SK-N-SH (cell line): ENCODE measurements at regions not wholly inside any gene's neighbourhood (a gene's known extent, or its start where the extent isn't known, plus 50 kb on each side); places are given as distances from the start of the nearest gene placed in this dataset.
"Not testable (repeated sequence)": the region's sequence is repeated elsewhere in the genome, so short reads cannot be mapped to it uniquely, and the experiment has no call there.

Experiments used
- CTCF ChIA-PET: fragments of 300-600, 350-600 bp; formaldehyde crosslinking; extraction: SDS; loops from one replicate; lab custom pipeline; 2021; lab: Yijun Ruan, JAX
- POLR2A ChIA-PET: fragments of 350-600 bp; sonication (Branson Sonifier 250); formaldehyde crosslinking; extraction: SDS; loops from one replicate; lab custom pipeline; 2020; ENCODE audit warnings: antibody characterized with exemption, inconsistent platforms; lab: Yijun Ruan, JAX
- DNase-seq: peaks from one replicate; pipeline ENCODE4 v3.0.0; 2012
- H2AFZ ChIP-seq: fragments of 200-600 bp; sonication (generic); 2 replicates; pipeline ENCODE4 v1.8.1; 2016; ENCODE audit warnings: antibody characterized with exemption, mild to moderate bottlenecking, low read depth
- H3F3A ChIP-seq: fragments of 200-600 bp; sonication (generic); replicated peaks from 2 replicates; pipeline ENCODE3; 2016; ENCODE audit warnings: antibody characterized with exemption, mild to moderate bottlenecking; ENCODE audit not compliant: insufficient read depth
- H3K27ac ChIP-seq, 2 experiments: fragments of 200-500 bp in 1 of 2; fragments of 200-600 bp in 1 of 2; sonication (Bioruptor generic) in 1 of 2; sonication (generic), shearing (Covaris generic) in 1 of 2; 2 replicates each; pipeline versions ENCODE4 v1.5.1 to v1.6.1; 2014 to 2016; ENCODE audit warnings: low read depth in 2 of 2, inconsistent platforms in 1 of 2, low read length in 1 of 2, mild to moderate bottlenecking in 1 of 2, mixed read lengths in 1 of 2
- H3K27me3 ChIP-seq: fragments of 200-600 bp; sonication (generic), shearing (Covaris generic); 2 replicates; pipeline ENCODE4 v1.6.1; 2016; ENCODE audit warnings: mixed run types; ENCODE audit not compliant: insufficient read depth
- H3K36me3 ChIP-seq, 2 experiments: fragments of 200-500 bp in 1 of 2; fragments of 200-600 bp in 1 of 2; sonication (Bioruptor generic) in 1 of 2; sonication (generic) in 1 of 2; replicated peaks in 1 of 2; 2 replicates each; pipeline versions ENCODE3 to v1.5.1; 2014 to 2016; ENCODE audit warnings: low read length in 1 of 2, mild to moderate bottlenecking in 1 of 2; ENCODE audit not compliant: insufficient read depth in 2 of 2, control insufficient read depth in 1 of 2
- H3K4me1 ChIP-seq, 2 experiments: fragments of 200-500 bp in 1 of 2; fragments of 200-600 bp in 1 of 2; sonication (Bioruptor generic) in 1 of 2; sonication (generic), shearing (Covaris generic) in 1 of 2; 2 replicates each; pipeline versions ENCODE4 v1.5.1 to v1.6.1; 2014 to 2016; ENCODE audit warnings: low read depth in 1 of 2, low read length in 1 of 2, mixed run types in 1 of 2; ENCODE audit not compliant: insufficient read depth in 2 of 2, control insufficient read depth in 1 of 2
- H3K4me2 ChIP-seq: fragments of 200-600 bp; sonication (generic), shearing (Covaris generic); 2 replicates; pipeline ENCODE4 v1.6.1; 2017; ENCODE audit warnings: mixed run types
- H3K4me3 ChIP-seq, 2 experiments: fragments of 200-500 bp in 1 of 2; fragments of 200-600 bp in 1 of 2; sonication (Bioruptor generic) in 1 of 2; sonication (generic), shearing (Covaris generic) in 1 of 2; 2 replicates each; pipeline versions ENCODE4 v1.5.1 to v1.8.1; 2014 to 2016; ENCODE audit warnings: low read depth in 2 of 2, inconsistent platforms in 1 of 2, low read length in 1 of 2, mild to moderate bottlenecking in 1 of 2, mixed read lengths in 1 of 2, moderate library complexity in 1 of 2
- H3K79me2 ChIP-seq: fragments of 200-600 bp; sonication (generic); 2 replicates; pipeline ENCODE4 v1.8.1; 2017; ENCODE audit warnings: mild to moderate bottlenecking; ENCODE audit not compliant: insufficient read depth
- H3K9ac ChIP-seq: fragments of 200-600 bp; sonication (generic); 2 replicates; pipeline ENCODE4 v1.6.1; 2017; ENCODE audit warnings: mixed run types
- H3K9me2 ChIP-seq: fragments of 200-600 bp; sonication (generic); 2 replicates; pipeline ENCODE4 v1.6.1; 2017; ENCODE audit warnings: mixed run types
- H3K9me3 ChIP-seq: fragments of 200-600 bp; sonication (generic); 2 replicates; pipeline ENCODE4 v1.6.1; 2017; ENCODE audit warnings: mixed run types, mild to moderate bottlenecking, moderate library complexity
- H4K20me1 ChIP-seq: fragments of 200-600 bp; sonication (generic); 2 replicates; pipeline ENCODE4 v1.6.1; 2017; ENCODE audit warnings: mild to moderate bottlenecking, mixed run types; ENCODE audit not compliant: insufficient read depth
- ELF1 ChIP-seq: IDR thresholded peaks from 2 replicates; pipeline ENCODE4 v1.4.0; 2012
- FOSL2 ChIP-seq: IDR thresholded peaks from 2 replicates; pipeline ENCODE4 v1.4.0; 2012; ENCODE audit warnings: low read depth, mild to moderate bottlenecking, moderate library complexity, borderline replicate concordance
- FOXM1 ChIP-seq: IDR thresholded peaks from 2 replicates; pipeline ENCODE4 v1.4.0; 2012; ENCODE audit warnings: low read depth, mild to moderate bottlenecking
- GABPA ChIP-seq: IDR thresholded peaks from 2 replicates; pipeline ENCODE4 v1.4.0; 2012; ENCODE audit warnings: low read depth, mild to moderate bottlenecking
- GATA2 ChIP-seq: sonication (generic); formaldehyde crosslinking; IDR thresholded peaks from 2 replicates; pipeline ENCODE4 v1.5.0; 2020; ENCODE audit warnings: mild to moderate bottlenecking, missing genetic modification reagents
- MAX ChIP-seq: IDR thresholded peaks from 2 replicates; pipeline ENCODE4 v1.4.0; 2012; ENCODE audit warnings: low read depth
- MEF2A ChIP-seq: IDR thresholded peaks from 2 replicates; pipeline ENCODE4 v1.4.0; 2012; ENCODE audit warnings: low read depth, borderline replicate concordance
- MXI1 ChIP-seq: IDR thresholded peaks from 2 replicates; pipeline ENCODE4 v1.6.1; 2012; ENCODE audit warnings: mild to moderate bottlenecking, low read depth, low read length, improper control_type of control experiment
- NRF1 ChIP-seq: IDR thresholded peaks from 2 replicates; pipeline ENCODE4 v1.6.1; 2012; ENCODE audit warnings: low read depth, mild to moderate bottlenecking, low read length
- POLR2AphosphoS5 ChIP-seq: IDR thresholded peaks from 2 replicates; pipeline ENCODE4 v1.6.1; 2012; ENCODE audit warnings: low read depth, low read length
- RAD21 ChIP-seq: IDR thresholded peaks from 2 replicates; pipeline ENCODE4 v1.6.1; 2012; ENCODE audit warnings: mild to moderate bottlenecking, low read length
- RFX5 ChIP-seq: IDR thresholded peaks from 2 replicates; pipeline ENCODE4 v1.6.1; 2012; ENCODE audit warnings: mild to moderate bottlenecking, improper control_type of control experiment, low read length
- TEAD4 ChIP-seq: IDR thresholded peaks from 2 replicates; pipeline ENCODE4 v1.4.0; 2012; ENCODE audit warnings: mild to moderate bottlenecking, borderline replicate concordance; ENCODE audit not compliant: insufficient read depth
- YY1 ChIP-seq: IDR thresholded peaks from 2 replicates; pipeline ENCODE4 v1.4.0; 2012; ENCODE audit warnings: low read depth, mild to moderate bottlenecking
- ZBTB33 ChIP-seq: IDR thresholded peaks from 2 replicates; pipeline ENCODE4 v1.4.0; 2012; ENCODE audit warnings: low read depth, borderline replicate concordance
- WGBS: methylation state at CpG from one replicate; pipeline ENCODE4 v1.1.6; 2017; ENCODE audit warnings: low lambda C conversion rate; 5-methylcytosine and 5-hydroxymethylcytosine counted together
- TF ChIP-seq, protein P1 (sequence below): IDR thresholded peaks from 2 replicates; pipeline ENCODE4 v1.4.0; 2012; ENCODE audit warnings: low read depth, borderline replicate concordance

DNA sequence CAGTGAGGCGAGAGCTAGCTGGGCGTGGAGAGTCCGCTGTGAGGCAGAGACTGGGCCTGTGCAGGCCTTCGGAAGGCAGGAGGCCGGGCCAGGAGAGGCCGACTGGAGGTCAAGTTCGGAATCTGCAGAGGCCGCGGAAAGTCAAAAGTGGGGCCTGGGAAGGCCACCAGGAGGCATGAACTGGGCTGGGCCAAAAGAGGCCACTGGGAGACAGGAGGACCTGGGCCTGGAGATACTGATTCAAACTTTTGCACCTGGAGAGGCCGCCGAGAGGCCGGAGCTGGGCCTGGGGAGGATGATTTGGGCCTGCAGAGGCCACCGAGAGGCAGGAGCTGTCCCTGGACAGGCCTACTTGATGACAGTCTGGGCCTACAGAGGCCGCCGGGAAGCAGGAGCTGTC lies 321.8 kb downstream of the ZNF479 start:
- Histone ChIP-seq H3K27ac (no peak overlapping the region), H3K4me3 (no peak overlapping the region), H3K4me1 (no peaks in the 10 kb centered on the region), H3F3A (no peaks in the 10 kb centered on the region), H3K36me3 (no peaks in the 10 kb centered on the region), H3K4me2 (no peak overlapping the region), H3K9ac (no peak overlapping the region), H4K20me1 (no peaks in the 10 kb centered on the region), H2AFZ (no peak overlapping the region), H3K79me2 (no peaks in the 10 kb centered on the region), H3K27me3 (no peaks in the 10 kb centered on the region), H3K9me3 (no peaks in the 10 kb centered on the region), H3K9me2 (no peaks in the 10 kb centered on the region)
- DNase-seq, result no peak
- WGBS, result 53% methylated on average over 9 of the region's 15 CpGs
- CTCF ChIA-PET, result no interaction called here
- POLR2A ChIA-PET, result no interaction called here
- TF ChIP-seq, protein P1, sequence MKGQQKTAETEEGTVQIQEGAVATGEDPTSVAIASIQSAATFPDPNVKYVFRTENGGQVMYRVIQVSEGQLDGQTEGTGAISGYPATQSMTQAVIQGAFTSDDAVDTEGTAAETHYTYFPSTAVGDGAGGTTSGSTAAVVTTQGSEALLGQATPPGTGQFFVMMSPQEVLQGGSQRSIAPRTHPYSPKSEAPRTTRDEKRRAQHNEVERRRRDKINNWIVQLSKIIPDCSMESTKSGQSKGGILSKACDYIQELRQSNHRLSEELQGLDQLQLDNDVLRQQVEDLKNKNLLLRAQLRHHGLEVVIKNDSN, result no peak
- TF ChIP-seq RFX5 (no peak), ZBTB33 (no peak), MEF2A (no peak), POLR2AphosphoS5 (no peak), YY1 (no peak), GATA2 (CRISPR knock-in tag) (no peak), GABPA (no peak), MXI1 (no peak), TEAD4 (no peak), FOSL2 (no peak), ELF1 (no peak), RAD21 (no peak), NRF1 (no peak), MAX (no peak), FOXM1 (no peak)

DNA sequence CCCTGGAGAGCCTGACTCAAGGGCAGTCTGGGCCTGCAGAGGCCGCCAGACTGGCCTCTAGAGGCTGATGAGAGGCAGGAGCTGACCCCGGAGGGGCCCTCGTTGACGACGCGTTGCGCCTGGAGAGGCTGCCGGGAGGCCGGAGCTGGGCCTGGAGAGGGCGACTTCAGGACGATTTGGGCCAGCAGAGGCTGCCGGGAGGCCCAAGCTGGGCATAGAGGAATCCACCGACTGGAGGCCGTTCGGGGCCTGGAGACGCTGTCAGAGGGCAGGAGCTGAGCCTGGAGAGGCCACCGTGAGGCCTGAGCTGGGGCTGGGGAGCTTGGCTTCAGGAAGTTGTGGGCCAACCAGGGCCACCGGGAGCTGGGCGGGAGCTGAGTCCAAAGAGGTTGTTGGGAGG lies 322.5 kb downstream of the ZNF479 start:
- H4K20me1 ChIP-seq, H3K9me3 ChIP-seq, H3K4me1 ChIP-seq, H2AFZ ChIP-seq, CTCF ChIA-PET, H3K36me3 ChIP-seq, H3K9me2 ChIP-seq, H3K4me2 ChIP-seq, H3F3A ChIP-seq, DNase-seq, H3K4me3 ChIP-seq, H3K27ac ChIP-seq, H3K79me2 ChIP-seq, POLR2A ChIA-PET, H3K9ac ChIP-seq, H3K27me3 ChIP-seq: not testable (repeated sequence)
- 39% methylated on average over 9 of the region's 19 CpGs for WGBS

- H3K4me2 ChIP-seq, H3K9me3 ChIP-seq, CTCF ChIA-PET, H3K4me3 ChIP-seq, H3K27me3 ChIP-seq, H3K4me1 ChIP-seq, H3K79me2 ChIP-seq, H3F3A ChIP-seq, H4K20me1 ChIP-seq, H2AFZ ChIP-seq, POLR2A ChIA-PET, H3K36me3 ChIP-seq, H3K9me2 ChIP-seq, H3K27ac ChIP-seq, H3K9ac ChIP-seq: not testable (repeated sequence)
- WGBS, result 22% methylated on average over 11 of the region's 13 CpGs
- peak; percentile 0 for DNase-seq
These were observed 327.5 kb downstream of the ZNF479 start for GRCh38 chr7:56804755-56805064.

DNA sequence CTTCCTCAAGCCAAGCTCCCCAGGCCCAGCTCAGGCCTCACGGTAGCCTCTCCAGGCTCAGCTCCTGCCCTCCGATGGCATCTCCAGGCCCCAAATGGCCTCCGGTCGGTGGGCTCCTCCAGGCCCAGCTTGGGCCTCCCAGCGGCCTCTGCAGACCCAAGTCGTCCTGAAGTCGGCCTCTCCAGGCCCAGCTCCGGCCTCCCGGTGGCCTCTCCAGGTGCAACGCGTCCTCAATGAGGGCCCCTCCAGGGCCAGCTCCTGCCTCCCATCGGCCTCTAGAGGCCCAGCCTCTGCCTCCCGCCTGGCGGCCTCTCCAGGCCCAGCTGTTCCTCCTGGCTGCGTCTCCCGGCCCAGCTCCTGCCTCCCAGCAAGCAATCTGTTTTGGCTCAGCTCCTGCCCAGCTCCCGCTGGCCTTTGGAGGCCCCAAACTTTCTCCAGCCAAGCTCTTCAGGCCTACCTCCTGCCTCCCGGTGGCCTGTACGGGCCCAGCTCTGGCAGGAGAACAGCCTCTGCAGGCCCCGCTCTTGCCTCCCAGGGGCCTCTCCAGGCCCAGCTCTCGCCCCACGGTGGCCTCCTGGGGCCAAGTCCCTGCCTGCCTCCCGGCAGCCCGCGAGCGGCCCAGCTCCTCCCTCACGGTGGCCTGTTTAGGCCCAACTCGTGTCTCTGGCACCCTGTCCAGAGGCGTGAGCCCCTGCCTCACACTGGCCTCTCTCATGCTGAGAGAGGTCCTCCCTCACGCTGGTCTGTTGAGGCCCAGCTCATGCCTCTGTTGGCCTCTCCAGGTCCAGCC lies 328.1 kb downstream of the ZNF479 start:
- H3F3A ChIP-seq, DNase-seq, H3K4me1 ChIP-seq, H3K9me3 ChIP-seq, H2AFZ ChIP-seq, H4K20me1 ChIP-seq, H3K36me3 ChIP-seq, CTCF ChIA-PET, H3K9ac ChIP-seq, POLR2A ChIA-PET, H3K4me3 ChIP-seq, H3K27ac ChIP-seq, H3K27me3 ChIP-seq, H3K79me2 ChIP-seq, H3K9me2 ChIP-seq, H3K4me2 ChIP-seq: not testable (repeated sequence)
- 27% methylated on average over 22 of the region's 30 CpGs for WGBS
